NCI-H774 (cell line): ENCODE measurements at regions not wholly inside any gene's neighbourhood (a gene's known extent, or its start where the extent isn't known, plus 50 kb on each side); places are given as distances from the start of the nearest gene placed in this dataset.
A peak's percentile ranks its signal among the peaks of the same experiment; 100 is the strongest.
"Not testable (repeated sequence)": the region's sequence is repeated elsewhere in the genome, so short reads cannot be mapped to it uniquely, and the experiment has no call there.

ENCODE experiments used
- DNase-seq: peaks from one replicate; lab custom pipeline; 2025; lab: John Stamatoyannopoulos, UW

DNA sequence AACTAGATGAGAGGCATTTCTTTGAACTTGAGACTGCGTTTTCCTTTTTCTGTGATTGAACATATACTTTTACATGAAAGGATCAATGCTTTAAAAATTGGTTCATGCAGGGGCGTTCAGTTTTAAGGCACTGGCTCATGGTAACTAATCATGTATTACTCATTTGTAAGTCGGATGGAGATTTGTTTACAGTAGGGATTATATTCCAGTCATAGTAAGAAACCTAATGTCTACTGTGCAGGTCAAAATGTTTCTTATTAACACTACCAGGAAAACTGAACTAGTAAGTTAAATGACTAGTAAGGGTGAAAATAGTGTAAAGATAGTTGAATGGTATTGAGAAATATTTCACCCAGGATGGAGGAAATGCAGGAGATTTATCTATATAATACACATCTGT is 258.8 kb upstream of the GBE1 start:
- DNase-seq = no peak

GRCh38 chr3:82015241-82015640 is 253.8 kb upstream of the GBE1 start:
- DNase-seq = no peak

DNA sequence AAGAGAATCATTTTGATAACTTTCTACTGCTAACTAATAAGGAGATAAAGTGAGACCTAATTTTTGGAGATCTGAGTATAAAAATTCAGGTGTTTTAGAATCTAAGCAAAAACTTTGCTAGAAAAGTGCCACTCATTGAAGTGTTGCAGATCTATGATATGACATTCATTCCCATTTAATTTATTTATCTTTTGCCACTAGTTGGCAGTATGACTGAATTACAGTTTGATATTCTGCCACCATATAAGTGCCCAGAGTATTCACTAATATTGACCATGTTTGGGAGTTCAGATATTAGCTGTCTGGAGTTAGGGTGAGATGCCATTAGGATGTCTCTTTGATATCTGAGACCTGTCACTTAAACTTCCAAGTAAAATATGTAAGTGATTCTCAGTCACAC is 251.3 kb upstream of the GBE1 start:
- no peak for DNase-seq

DNA sequence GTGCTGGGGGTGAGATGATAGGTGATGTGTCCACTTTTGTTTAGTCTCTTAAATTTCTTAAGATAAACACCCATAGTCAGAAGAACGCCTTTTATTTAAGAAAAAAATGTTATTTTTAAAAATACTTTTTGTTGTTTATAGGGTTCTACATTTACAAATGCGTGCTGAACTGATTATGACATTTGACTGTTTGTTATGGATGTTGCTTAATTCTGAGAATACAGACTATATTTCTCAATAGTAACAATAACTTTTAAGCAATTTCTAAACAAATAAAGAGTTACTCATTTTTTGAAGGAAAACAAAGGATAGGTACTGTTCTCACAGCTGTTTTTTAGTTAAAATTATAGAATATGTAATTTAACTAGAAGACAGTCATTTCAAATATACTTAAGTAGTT is 249.9 kb upstream of the GBE1 start:
- no peak for DNase-seq

DNA sequence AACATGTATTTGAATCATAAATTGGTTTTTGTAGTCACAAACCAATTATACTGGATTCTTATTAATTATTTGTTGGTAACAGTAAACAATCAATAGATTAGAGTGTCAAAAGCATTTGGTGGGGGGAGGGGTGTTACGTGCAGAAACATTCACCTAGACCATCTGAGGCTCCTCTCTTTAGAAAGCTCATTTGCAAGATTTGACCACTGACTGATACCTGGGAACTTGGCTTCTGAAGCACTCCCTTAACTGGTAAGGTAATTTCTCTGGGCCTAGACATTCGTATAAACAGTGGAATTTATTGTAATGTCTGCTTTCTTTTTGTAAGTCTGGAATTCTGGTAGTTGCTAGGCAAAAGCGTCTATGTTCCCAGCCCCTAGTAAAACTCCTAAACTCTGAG is 243.8 kb upstream of the GBE1 start:
- no peak for DNase-seq

DNA sequence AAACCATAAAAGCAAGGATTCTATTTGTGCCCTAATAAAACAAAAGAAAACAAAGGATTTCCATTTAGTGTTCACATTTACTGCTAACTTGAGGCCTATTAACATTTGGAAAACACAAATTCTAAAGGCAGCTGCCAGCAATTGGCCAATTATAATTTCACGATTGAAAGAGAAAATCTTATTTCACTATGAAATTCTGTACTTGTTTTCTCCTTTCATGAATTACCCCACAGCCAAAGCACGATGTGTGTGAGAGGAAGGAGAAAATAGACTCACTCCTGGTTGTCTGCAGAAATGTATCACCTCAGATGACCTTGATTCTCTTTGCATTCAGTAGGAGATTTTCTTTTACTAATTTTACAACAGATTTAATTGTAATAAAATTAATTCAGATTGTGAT is 242.8 kb upstream of the GBE1 start:
- DNase-seq = no peak

DNA sequence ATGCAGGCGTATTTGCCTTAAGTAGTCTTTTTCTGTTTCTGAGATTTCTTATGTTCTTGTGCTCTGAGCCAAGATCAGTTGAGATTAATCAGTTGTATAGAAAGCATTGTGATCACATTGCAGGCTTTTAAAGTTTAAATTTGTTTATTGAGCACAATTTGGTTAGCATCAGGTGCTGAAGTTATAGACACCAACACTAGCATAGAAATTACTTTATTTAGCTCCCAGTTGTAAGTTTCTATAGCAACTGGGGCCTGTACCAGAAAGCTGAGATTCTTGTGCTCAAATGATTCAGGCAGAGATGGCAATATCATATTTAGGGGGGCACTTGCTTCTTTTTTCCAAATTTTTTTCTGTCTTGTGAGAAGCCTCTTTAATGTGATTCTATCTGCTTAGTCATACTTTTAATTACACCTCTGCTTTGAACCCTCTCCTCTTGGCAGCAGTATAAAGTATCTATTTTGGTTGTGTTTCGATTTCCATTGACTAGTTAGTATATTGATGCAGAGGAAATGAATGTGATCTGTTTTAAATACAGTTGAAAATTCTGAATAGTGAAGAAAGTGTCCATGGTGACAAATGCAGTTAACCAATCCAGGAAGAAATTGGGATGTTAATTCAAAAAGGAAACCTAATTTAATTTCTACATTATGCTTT is 241.7 kb upstream of the GBE1 start:
- DNase-seq = no peak

DNA sequence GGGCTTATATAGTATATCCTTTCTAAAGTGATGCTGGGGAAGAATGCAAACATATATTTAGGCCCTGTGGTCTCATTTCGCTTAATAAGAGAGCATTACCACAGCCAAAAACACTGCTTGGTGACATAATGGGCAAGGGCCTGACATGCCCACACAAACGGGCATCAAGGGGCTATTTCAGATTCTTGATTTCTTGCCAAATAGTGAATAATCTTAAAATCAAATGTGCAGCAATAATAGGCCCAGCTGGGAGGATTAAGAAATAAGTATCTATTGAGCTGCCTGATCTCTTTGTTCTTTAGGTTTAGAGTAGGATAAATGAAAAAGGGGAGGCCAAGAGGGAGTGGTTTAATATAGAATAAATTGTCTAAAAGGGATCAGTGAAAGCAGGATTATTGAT is 241.0 kb upstream of the GBE1 start:
- no peak for DNase-seq

DNA sequence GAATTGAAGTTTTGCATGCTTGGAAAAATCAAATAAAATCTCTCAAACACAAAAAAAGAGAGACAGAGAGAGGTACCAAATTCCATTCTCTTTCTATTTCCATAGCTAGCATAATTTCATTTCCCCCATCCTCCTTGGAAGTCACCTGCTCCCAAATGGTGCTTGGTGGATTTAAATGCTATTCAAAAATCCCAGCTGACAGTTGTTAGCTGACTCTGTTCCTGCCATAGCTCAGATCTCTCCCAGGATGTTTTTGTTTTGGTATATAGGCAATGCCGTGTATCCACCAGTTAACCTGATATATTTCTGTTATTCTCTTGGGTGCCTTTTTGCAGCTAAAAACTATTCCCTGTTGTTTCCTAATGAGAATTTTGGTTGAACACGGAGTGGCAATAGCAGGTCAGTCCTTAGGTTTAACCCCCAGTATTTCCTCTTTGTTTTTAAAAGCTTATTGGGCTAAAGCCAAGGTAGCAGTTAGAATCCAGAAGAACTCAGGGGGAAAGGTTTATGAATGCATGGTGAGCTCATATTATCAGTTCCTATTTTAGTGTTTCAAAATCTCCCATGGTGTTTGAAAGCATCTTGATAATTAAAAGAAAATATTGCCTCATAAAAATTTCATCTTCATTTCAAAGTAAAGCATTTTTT is 240.0 kb upstream of the GBE1 start:
- no peak for DNase-seq

- peak; percentile 89 for DNase-seq
Observed at GRCh38 chr3:82000773-82001172, 239.3 kb upstream of the GBE1 start.

- no peak for DNase-seq
Observed at GRCh38 chr3:82000350-82000749, 238.9 kb upstream of the GBE1 start.

- DNase-seq = no peak
Observed at GRCh38 chr3:81998907-81999306, 237.5 kb upstream of the GBE1 start.

DNA sequence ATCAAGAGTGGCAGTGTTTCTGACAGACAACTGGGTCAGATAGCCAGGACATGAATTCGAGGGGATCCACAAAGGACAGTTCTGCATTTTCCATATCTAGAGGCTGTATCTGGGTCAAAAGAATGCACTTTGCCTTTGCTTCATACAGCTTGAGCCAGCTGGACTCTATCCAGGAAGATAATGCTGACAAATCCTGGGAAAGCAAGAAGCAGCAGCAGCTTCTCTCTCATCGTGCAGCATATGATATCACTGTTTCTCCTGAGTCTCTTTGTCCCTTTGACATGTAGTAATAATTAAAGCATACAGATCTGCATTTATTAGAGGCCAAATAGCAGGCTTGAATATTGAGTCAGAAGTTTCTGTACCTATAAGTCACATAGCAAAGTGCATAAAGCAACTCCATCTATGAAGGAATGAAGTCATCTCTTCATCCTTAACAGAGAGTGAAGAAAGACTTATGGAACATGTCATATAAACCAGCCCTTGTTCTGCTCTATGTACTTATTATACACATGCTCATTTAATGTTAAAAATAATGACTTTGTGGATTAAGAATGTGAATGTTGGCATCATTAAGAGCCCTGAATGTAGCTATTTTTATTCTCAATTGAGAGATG is 236.8 kb upstream of the GBE1 start:
- no peak for DNase-seq

DNA sequence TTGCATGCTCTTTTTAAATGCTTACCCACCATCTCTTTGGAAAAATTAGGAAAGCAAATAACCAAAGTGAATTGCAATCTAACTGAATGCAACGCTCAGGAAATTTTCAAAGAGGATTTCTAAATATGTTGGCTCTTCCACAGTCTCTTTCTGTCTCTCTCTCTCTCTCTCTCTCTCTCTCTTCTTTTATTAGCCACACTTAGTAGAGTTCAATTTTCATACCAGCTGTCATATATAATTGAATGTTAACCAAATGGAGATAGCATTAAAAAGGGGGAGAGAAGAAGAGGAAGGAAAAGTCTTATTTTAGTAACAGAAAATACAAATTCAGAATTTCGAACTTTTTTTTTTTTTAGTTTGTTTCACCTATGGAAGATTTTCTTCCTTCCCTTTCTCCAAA is 235.9 kb upstream of the GBE1 start:
- no peak for DNase-seq

DNA sequence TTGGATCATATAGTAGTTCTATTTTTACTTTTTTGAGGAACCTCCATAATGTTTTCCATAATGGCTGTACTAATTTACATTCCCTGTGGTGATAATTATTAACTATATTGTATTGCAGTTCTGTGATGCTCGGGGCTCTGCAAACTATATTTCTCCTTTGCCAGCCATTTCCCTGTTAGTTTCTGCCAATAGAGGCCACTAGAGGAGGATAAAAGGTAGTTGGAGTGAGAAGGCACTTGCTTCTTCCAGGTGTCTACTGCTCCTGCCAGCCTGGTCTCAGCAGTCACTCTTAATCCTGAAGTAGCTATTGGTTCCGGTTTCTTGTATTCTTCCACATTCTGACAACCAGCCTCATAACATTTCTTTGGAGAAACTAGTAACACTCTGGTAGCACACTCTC is 233.9 kb upstream of the GBE1 start:
- DNase-seq = no peak

- no peak for DNase-seq
Observed at GRCh38 chr3:81989758-81990157, 228.3 kb upstream of the GBE1 start.

DNA sequence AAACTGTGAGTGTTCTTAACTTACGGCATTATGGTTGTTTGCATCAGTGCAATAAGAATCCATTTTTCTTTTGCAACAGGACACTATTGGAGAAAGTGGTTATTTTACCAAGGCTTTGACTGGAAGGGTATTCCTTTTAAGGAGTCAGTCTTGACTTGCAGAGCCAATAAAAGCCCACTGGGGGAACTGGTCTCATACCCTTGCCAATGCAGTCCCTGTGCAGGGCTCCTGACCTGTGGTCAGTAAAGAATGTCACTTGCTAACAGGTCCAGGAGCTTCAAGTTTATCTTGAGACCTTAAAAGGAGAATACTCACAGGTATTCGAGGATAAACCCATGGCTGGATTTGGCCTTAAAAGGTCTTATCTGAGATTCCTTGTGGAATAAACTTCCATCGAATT is 227.8 kb upstream of the GBE1 start:
- DNase-seq = no peak

- not testable (repeated sequence) for DNase-seq
Observed at GRCh38 chr3:81987412-81987811, 226.0 kb upstream of the GBE1 start.

GRCh38 chr3:81985996-81986723 is 224.7 kb upstream of the GBE1 start:
- no peak for DNase-seq

DNA sequence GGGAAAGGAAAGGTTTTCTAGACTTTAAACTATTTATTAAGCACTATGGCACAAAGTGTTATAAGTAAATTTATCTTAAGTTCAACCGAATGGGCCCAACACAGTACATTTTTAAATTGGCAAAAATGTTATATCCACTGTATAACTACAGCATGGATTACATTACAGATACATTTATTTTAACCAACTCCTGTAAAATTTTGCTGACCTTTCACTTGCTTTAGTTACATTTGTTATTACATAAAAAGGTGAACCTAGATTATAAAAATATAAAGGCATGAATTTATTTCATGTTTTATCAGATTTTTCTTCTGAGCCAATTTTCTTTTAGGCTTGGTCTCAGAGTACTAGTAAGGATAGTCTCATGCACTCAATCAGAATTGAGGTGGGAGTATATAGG is 221.9 kb upstream of the GBE1 start:
- DNase-seq = no peak

DNA sequence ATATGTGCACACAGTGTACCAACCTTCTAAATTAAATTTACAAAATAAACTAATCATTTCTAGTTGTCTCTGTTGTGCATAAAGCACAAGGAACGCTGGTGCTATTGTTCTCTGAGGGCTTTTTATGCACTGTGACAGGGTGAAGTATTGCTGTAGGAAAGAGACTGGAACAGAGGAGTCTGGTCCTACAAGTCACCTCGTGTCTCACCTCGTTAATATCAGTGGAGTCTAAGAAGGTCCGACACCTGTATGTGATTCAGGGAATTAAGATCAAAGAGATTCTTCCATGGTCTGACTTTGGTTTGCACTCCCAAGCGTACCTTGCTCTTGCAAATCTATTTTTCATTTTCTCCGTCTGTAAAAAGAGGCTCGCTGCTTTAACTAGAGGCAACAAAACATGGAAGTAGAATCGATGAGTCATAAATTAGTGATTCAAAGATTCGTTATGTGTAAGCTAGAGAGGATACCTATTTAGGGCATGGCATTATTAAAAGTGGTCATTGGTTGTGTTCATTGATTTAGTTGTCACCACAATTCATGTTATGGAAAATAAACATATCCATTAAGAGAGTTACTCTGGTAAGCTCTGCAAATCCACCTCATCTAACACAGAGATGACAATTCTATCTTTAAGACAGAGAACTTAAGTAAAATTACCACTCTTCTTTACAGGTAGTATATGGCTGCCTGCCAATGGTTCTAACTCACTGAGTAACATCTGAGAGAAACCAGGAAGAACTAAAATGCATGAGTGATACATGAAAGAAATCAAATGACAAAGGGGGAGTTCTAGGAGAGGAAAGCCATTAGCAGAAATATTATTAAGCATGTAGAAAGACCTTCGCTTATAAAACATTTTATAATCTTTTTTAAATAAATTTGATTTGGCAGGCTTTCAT is 219.4 kb upstream of the GBE1 start:
- peak; percentile 22 for DNase-seq

- no peak for DNase-seq
Observed at GRCh38 chr3:81974751-81975150, 213.3 kb upstream of the GBE1 start.
